Neural progenitor cell (in vitro differentiated cells): ENCODE measurements at regions not wholly inside any gene's neighbourhood (a gene's known extent, or its start where the extent isn't known, plus 50 kb on each side); places are given as distances from the start of the nearest gene placed in this dataset.
"Not testable (repeated sequence)": the region's sequence is repeated elsewhere in the genome, so short reads cannot be mapped to it uniquely, and the experiment has no call there.

Experiments used
- DNase-seq: peaks from one replicate; pipeline ENCODE4 v3.0.0-alpha.2; 2016; ENCODE audit warnings: low spot score
- H2AFZ ChIP-seq: fragments of 200-600 bp; sonication (generic); replicated peaks from 2 replicates; pipeline ENCODE4 v1.6.1; 2016; ENCODE audit warnings: antibody characterized with exemption
- H3F3A ChIP-seq: fragments of 200-600 bp; sonication (generic); 2 replicates; pipeline ENCODE4 v1.6.1; 2016; ENCODE audit warnings: antibody characterized with exemption, low read depth
- H3K27ac ChIP-seq: fragments of 200-600 bp; sonication (generic); 2 replicates; pipeline ENCODE4 v1.5.1; 2016; ENCODE audit warnings: mild to moderate bottlenecking
- H3K27me3 ChIP-seq: fragments of 200-600 bp; sonication (generic); 2 replicates; pipeline ENCODE4 v1.6.1; 2016; ENCODE audit warnings: mild to moderate bottlenecking, moderate library complexity
- H3K36me3 ChIP-seq: fragments of 200-600 bp; sonication (generic); 2 replicates; pipeline ENCODE4 v1.5.1; 2016
- H3K4me1 ChIP-seq: fragments of 200-600 bp; sonication (generic); 2 replicates; pipeline ENCODE4 v1.6.1; 2016; ENCODE audit warnings: mixed run types
- H3K4me2 ChIP-seq: fragments of 200-600 bp; sonication (generic); 2 replicates; pipeline ENCODE4 v1.6.1; 2016
- H3K4me3 ChIP-seq: fragments of 200-600 bp; sonication (generic); 2 replicates; pipeline ENCODE4 v1.5.1; 2016
- H3K79me2 ChIP-seq: fragments of 200-600 bp; sonication (generic); 2 replicates; pipeline ENCODE4 v1.6.1; 2016; ENCODE audit warnings: low read depth
- H3K9ac ChIP-seq: fragments of 200-600 bp; sonication (generic); 2 replicates; pipeline ENCODE4 v1.6.1; 2016
- H3K9me3 ChIP-seq: fragments of 200-600 bp; sonication (generic); 2 replicates; pipeline ENCODE4 v1.5.1; 2016; ENCODE audit warnings: low read depth
- H4K20me1 ChIP-seq: fragments of 200-600 bp; sonication (generic); 2 replicates; pipeline ENCODE4 v1.6.1; 2016; ENCODE audit warnings: low read depth
- H3K27ac Mint-ChIP-seq: 3 replicates; pipeline ENCODE4 v1.8.0; 2021; ENCODE audit warnings: mixed read lengths
- H3K27me3 Mint-ChIP-seq: 2 replicates; pipeline ENCODE4 v1.8.0; 2022; ENCODE audit warnings: low read depth, mild to moderate bottlenecking, inconsistent platforms, moderate library complexity, mixed read lengths; ENCODE audit not compliant: insufficient read depth
- H3K36me3 Mint-ChIP-seq: 3 replicates; pipeline ENCODE4 v1.8.0; 2021; ENCODE audit warnings: mixed read lengths
- H3K4me1 Mint-ChIP-seq: 3 replicates; pipeline ENCODE4 v1.8.0; 2021; ENCODE audit warnings: mixed read lengths
- H3K4me3 Mint-ChIP-seq: 3 replicates; pipeline ENCODE4 v1.8.0; 2021; ENCODE audit warnings: mild to moderate bottlenecking, moderate library complexity, mixed read lengths
- H3K9me3 Mint-ChIP-seq: 3 replicates; pipeline ENCODE4 v1.8.0; 2020; ENCODE audit warnings: mixed read lengths
- CTCF ChIP-seq: fragments of 200-600 bp; sonication (generic); IDR thresholded peaks from 2 replicates; pipeline ENCODE4 v1.5.1; 2017; ENCODE audit warnings: antibody characterized with exemption, mild to moderate bottlenecking
- EZH2 ChIP-seq: fragments of 200-600 bp; sonication (generic); IDR thresholded peaks from 2 replicates; pipeline ENCODE4 v1.6.1; 2017; ENCODE audit warnings: antibody characterized with exemption, mild to moderate bottlenecking, moderate library complexity
- EZH2phosphoT487 ChIP-seq: fragments of 200-600 bp; sonication (generic); IDR thresholded peaks from 2 replicates; pipeline ENCODE4 v1.6.1; 2017; ENCODE audit warnings: antibody characterized with exemption

- H4K20me1 ChIP-seq = no peaks in the 10 kb centered on the region
- H3K4me3 ChIP-seq = no peak overlapping the region
- H3K27me3 ChIP-seq = no peaks in the 10 kb centered on the region
- H3K4me2 ChIP-seq = no peak overlapping the region
- peaks cover 8% of the 10 kb centered on the region for H3K4me1 ChIP-seq
- DNase-seq = no peak
- peaks cover 2% of the 10 kb centered on the region for H3K9me3 Mint-ChIP-seq
- H3K9ac ChIP-seq = no peak overlapping the region
- no peak overlapping the region for H3K27ac Mint-ChIP-seq
- H3K27ac ChIP-seq = no peak overlapping the region
- H3K79me2 ChIP-seq = no peaks in the 10 kb centered on the region
- H3K27me3 Mint-ChIP-seq = peaks cover 6% of the 10 kb centered on the region
- H3K36me3 ChIP-seq = no peaks in the 10 kb centered on the region
- H3K9me3 ChIP-seq = no peaks in the 10 kb centered on the region
- H3K4me1 Mint-ChIP-seq = no peaks in the 10 kb centered on the region
- H3F3A ChIP-seq = no peaks in the 10 kb centered on the region
- H2AFZ ChIP-seq = no peak overlapping the region
- no peak for TF ChIP-seq EZH2
- no peak for TF ChIP-seq CTCF
- no peak for TF ChIP-seq EZH2phosphoT487
- no peak overlapping the region for H3K4me3 Mint-ChIP-seq
- H3K36me3 Mint-ChIP-seq = no peaks in the 10 kb centered on the region
Observed at GRCh38 chr7:119903085-119903484, 369.9 kb upstream of the KCND2 start.

- Histone ChIP-seq H3K4me1 (no peaks in the 10 kb centered on the region), H2AFZ (no peak overlapping the region), H3K27ac (no peak overlapping the region), H3K36me3 (no peaks in the 10 kb centered on the region), H3K9me3 (no peaks in the 10 kb centered on the region), H3K9ac (no peak overlapping the region), H3F3A (no peaks in the 10 kb centered on the region), H3K4me2 (no peak overlapping the region), H3K4me3 (no peak overlapping the region), H3K79me2 (no peaks in the 10 kb centered on the region), H4K20me1 (no peaks in the 10 kb centered on the region), H3K27me3 (no peaks in the 10 kb centered on the region)
- Mint-ChIP-seq H3K4me1 (no peaks in the 10 kb centered on the region), H3K36me3 (no peaks in the 10 kb centered on the region), H3K9me3 (peaks cover 2% of the 10 kb centered on the region), H3K27me3 (peaks cover 3% of the 10 kb centered on the region), H3K27ac (no peak overlapping the region), H3K4me3 (no peak overlapping the region)
- TF ChIP-seq CTCF = no peak
- no peak for TF ChIP-seq EZH2phosphoT487
- TF ChIP-seq EZH2 = no peak
- DNase-seq = no peak
Observed at GRCh38 chr7:119905495-119905894, 367.5 kb upstream of the KCND2 start.

GRCh38 chr7:119908948-119909347 lies 364.0 kb upstream of the KCND2 start:
- Histone ChIP-seq H3K9ac (no peak overlapping the region), H3K4me2 (no peak overlapping the region), H4K20me1 (no peaks in the 10 kb centered on the region), H3K9me3 (no peaks in the 10 kb centered on the region), H3K79me2 (no peaks in the 10 kb centered on the region), H3F3A (no peaks in the 10 kb centered on the region), H2AFZ (no peak overlapping the region), H3K27me3 (no peaks in the 10 kb centered on the region), H3K4me1 (no peaks in the 10 kb centered on the region), H3K4me3 (no peak overlapping the region), H3K27ac (no peak overlapping the region), H3K36me3 (no peaks in the 10 kb centered on the region)
- Mint-ChIP-seq H3K36me3 (no peaks in the 10 kb centered on the region), H3K4me3 (no peak overlapping the region), H3K9me3 (peaks cover 2% of the 10 kb centered on the region), H3K27ac (no peak overlapping the region), H3K4me1 (no peaks in the 10 kb centered on the region), H3K27me3 (peaks cover 2% of the 10 kb centered on the region)
- no peak for DNase-seq
- TF ChIP-seq CTCF = no peak
- no peak for TF ChIP-seq EZH2phosphoT487
- no peak for TF ChIP-seq EZH2

GRCh38 chr7:119914119-119914518 lies 358.9 kb upstream of the KCND2 start:
- not testable (repeated sequence) for H2AFZ ChIP-seq, H3K27ac ChIP-seq, H3K4me3 Mint-ChIP-seq, H3K36me3 ChIP-seq, H3K36me3 Mint-ChIP-seq, H3K27me3 Mint-ChIP-seq, H3K27ac Mint-ChIP-seq, DNase-seq, H4K20me1 ChIP-seq, H3K9ac ChIP-seq, H3K4me1 ChIP-seq, H3F3A ChIP-seq, H3K4me1 Mint-ChIP-seq, H3K4me2 ChIP-seq, H3K79me2 ChIP-seq, H3K9me3 ChIP-seq, H3K9me3 Mint-ChIP-seq, H3K27me3 ChIP-seq, H3K4me3 ChIP-seq
